A549 (cell line): ENCODE measurements at regions not wholly inside any gene's neighbourhood (a gene's known extent, or its start where the extent isn't known, plus 50 kb on each side); places are given as distances from the start of the nearest gene placed in this dataset.

Experiments
- ATAC-seq, 2 experiments: fragments of 200-7000 bp in 1 of 2; fragments of >200 bp in 1 of 2; cut with Nextera tagmentation in 1 of 2; cut with Tn5 transposase in 1 of 2; 3 replicates each; pipeline versions ENCODE4 v1.8.0 to v1.9.1; 2018 to 2020; ENCODE audit warnings: mild to moderate bottlenecking in 1 of 2, moderate library complexity in 1 of 2
- CTCF ChIA-PET: fragments of 300-600 bp; sonication (Branson Sonifier 250); formaldehyde crosslinking; extraction: SDS; loops from one replicate; lab custom pipeline; 2021; ENCODE audit warnings: antibody characterized with exemption, inconsistent platforms; lab: Yijun Ruan, JAX
- POLR2A ChIA-PET: fragments of 350-600 bp; formaldehyde crosslinking; extraction: SDS; loops from one replicate; lab custom pipeline; 2021; ENCODE audit warnings: antibody characterized with exemption, inconsistent platforms; lab: Yijun Ruan, JAX
- DNase-seq, 2 experiments: peaks; one replicate each; pipeline versions ENCODE4 v3.0.0 to v3.0.0-alpha.2; 2011 to 2016; ENCODE audit warnings: low read depth in 1 of 2, low spot score in 1 of 2
- FAIRE-seq: peaks from 2 replicates; lab custom pipeline; 2011; peaks lifted over from hg19 to GRCh38; lab: Jason Lieb, UNC
- H3K27ac ChIP-seq, 2 experiments: fragments of >200 bp; sonication (Bioruptor Twin); formaldehyde crosslinking; 3 replicates each; pipeline ENCODE4 v1.5.1; 2016 to 2017
- H3K4me1 ChIP-seq: fragments of >200 bp; sonication (Bioruptor Twin); formaldehyde crosslinking; 3 replicates; pipeline ENCODE4 v1.6.1; 2016
- H3K4me2 ChIP-seq: fragments of >200 bp; sonication (Bioruptor Twin); formaldehyde crosslinking; 3 replicates; pipeline ENCODE4 v1.6.1; 2016
- H3K4me3 ChIP-seq: fragments of >200 bp; sonication (Bioruptor Twin); formaldehyde crosslinking; 3 replicates; pipeline ENCODE4 v1.5.1; 2016
- H3K9me3 ChIP-seq: fragments of >200 bp; sonication (Bioruptor Twin); formaldehyde crosslinking; 3 replicates; pipeline ENCODE4 v1.6.1; 2016
- ATOH8 ChIP-seq: fragments of 250-450 bp; sonication (Bioruptor Pico); IDR thresholded peaks from 2 replicates; pipeline ENCODE4 v1.5.0; 2020; ENCODE audit warnings: low read depth, mild to moderate bottlenecking, moderate library complexity
- CBX8 ChIP-seq: fragments of 200-600 bp; sonication (generic); IDR thresholded peaks from 2 replicates; pipeline ENCODE4 v1.6.1; 2016
- CHD4 ChIP-seq: fragments of 200-600 bp; sonication (generic); IDR thresholded peaks from 2 replicates; pipeline ENCODE4 v1.6.1; 2016; ENCODE audit warnings: antibody characterized with exemption, mild to moderate bottlenecking, borderline replicate concordance
- E2F6 ChIP-seq: IDR thresholded peaks from 2 replicates; pipeline ENCODE4 v1.6.1; 2012; ENCODE audit warnings: low read depth, borderline replicate concordance
- EHF ChIP-seq: fragments of 250-450 bp; sonication (Bioruptor Pico); IDR thresholded peaks from 2 replicates; pipeline ENCODE4 v1.5.0; 2020; ENCODE audit warnings: mild to moderate bottlenecking
- EP300 ChIP-seq, 2 experiments: fragments of >200 bp; sonication (Bioruptor Twin); formaldehyde crosslinking; IDR thresholded peaks; 2 replicates in 1 of 2; 3 replicates in 1 of 2; pipeline ENCODE4 v1.6.1; 2016 to 2017
- ESRRA ChIP-seq: fragments of 150-350 bp; IDR thresholded peaks from 2 replicates; pipeline ENCODE4 v1.6.1; 2014; ENCODE audit warnings: mild to moderate bottlenecking, low read length, borderline replicate concordance
- FOSB ChIP-seq: fragments of 250-450 bp; sonication (Bioruptor Pico); IDR thresholded peaks from 2 replicates; pipeline ENCODE4 v1.5.0; 2020; ENCODE audit warnings: mild to moderate bottlenecking, moderate library complexity
- HDAC2 ChIP-seq: fragments of 200-600 bp; sonication (generic); IDR thresholded peaks from 2 replicates; pipeline ENCODE4 v1.6.1; 2016
- HES2 ChIP-seq: fragments of >200 bp; sonication (Bioruptor Twin); formaldehyde crosslinking; IDR thresholded peaks from 2 replicates; pipeline ENCODE4 v1.6.1; 2016
- HEYL ChIP-seq: fragments of 250-450 bp; sonication (Bioruptor Pico); IDR thresholded peaks from 2 replicates; pipeline ENCODE4 v1.8.0; 2021; ENCODE audit warnings: mild to moderate bottlenecking, moderate library complexity
- HOXA7 ChIP-seq: fragments of 250-450 bp; sonication (Bioruptor Pico); IDR thresholded peaks from 2 replicates; pipeline ENCODE4 v1.5.0; 2020; ENCODE audit warnings: mild to moderate bottlenecking, moderate library complexity
- MAFK ChIP-seq: fragments of 450-650 bp; IDR thresholded peaks from 2 replicates; pipeline ENCODE4 v1.6.1; 2014; ENCODE audit not compliant: partially characterized antibody
- MAX ChIP-seq: IDR thresholded peaks from 2 replicates; pipeline ENCODE4 v1.6.1; 2012
- RAD21 ChIP-seq, 2 experiments: fragments of >200 bp in 1 of 2; sonication (Bioruptor Twin) in 1 of 2; formaldehyde crosslinking in 1 of 2; IDR thresholded peaks in 1 of 2; conservative IDR thresholded peaks in 1 of 2; 2 replicates in 1 of 2; 3 replicates in 1 of 2; pipeline ENCODE4 v1.6.1; 2012 to 2018; ENCODE audit warnings: inconsistent platforms in 1 of 2
- RARB ChIP-seq: fragments of 250-450 bp; sonication (Bioruptor Pico); IDR thresholded peaks from 2 replicates; pipeline ENCODE4 v1.8.0; 2021; ENCODE audit warnings: mild to moderate bottlenecking, moderate library complexity
- ZC3H11A ChIP-seq: fragments of 450-650 bp; IDR thresholded peaks from 2 replicates; pipeline ENCODE4 v1.6.1; 2014; ENCODE audit warnings: antibody characterized with exemption, mild to moderate bottlenecking
- ZNF302 ChIP-seq: fragments of 250-450 bp; sonication (Bioruptor Pico); IDR thresholded peaks from 2 replicates; pipeline ENCODE4 v1.9.0; 2021; ENCODE audit warnings: inconsistent platforms, mild to moderate bottlenecking, moderate library complexity
- WGBS: methylation state at CpG from one replicate; pipeline ENCODE4 v1.1.6; 2017; ENCODE audit errors: missing lambda C conversion rate; 5-methylcytosine and 5-hydroxymethylcytosine counted together

- Histone ChIP-seq H3K9me3 (no peaks in the 10 kb centered on the region), H3K4me2 (peak overlapping the region; percentile 17; the same call in 1 of the 3 replicates), H3K27ac (peak overlapping the region; percentile 28 to 36; a peak in 4 of 6 replicates), H3K4me3 (no peak overlapping the region), H3K4me1 (peaks cover 8% of the 10 kb centered on the region; the same call in 2 of the 3 replicates)
- ATAC-seq (peak; percentile 64 to 65; a peak in 5 of 6 replicates), FAIRE-seq (no peak), DNase-seq (no peak)
- CTCF ChIA-PET: interaction anchor here (0.6 to 4.5 kb wide), 5 partner anchors 9 to 225 kb away, joined by 3 to 17 read pairs (median 4); no protein-coding TSS in a partner anchor
- peak; percentile 11 for TF ChIP-seq MAFK
- TF ChIP-seq ZC3H11A: no peak
- WGBS: 66% methylated on average over 10 of the region's 10 CpGs
- POLR2A ChIA-PET: no interaction called here
Measured at GRCh38 chr20:53691060-53691810, 97.6 kb upstream of the ZNF217 start.

- Histone ChIP-seq H3K4me2 (no peak overlapping the region), H3K4me1 (peaks cover 8% of the 10 kb centered on the region; the same call in 2 of the 3 replicates), H3K9me3 (no peaks in the 10 kb centered on the region), H3K4me3 (no peak overlapping the region), H3K27ac (no peak overlapping the region)
- DNase-seq (no peak), FAIRE-seq (no peak), ATAC-seq (no peak)
- TF ChIP-seq MAX: no peak
- no peak for TF ChIP-seq EHF (CRISPR knock-in tag)
- TF ChIP-seq E2F6: no peak
- no peak for TF ChIP-seq CHD4
- no peak for TF ChIP-seq ZNF302
- no peak for TF ChIP-seq CBX8
- ChIA-PET CTCF (interaction anchor here (0.5 to 1.4 kb wide), 4 partner anchors 30 to 399 kb away, joined by 3 to 4 read pairs (median 3); no protein-coding TSS in a partner anchor), POLR2A (no interaction called here)
- 97% methylated on average over 1 of the region's 1 CpG for WGBS
Measured at GRCh38 chr20:53688085-53688484, 94.4 kb upstream of the ZNF217 start.

GRCh38 chr20:53685070-53685595 lies 91.5 kb upstream of the ZNF217 start:
- H3K4me1 ChIP-seq: peaks cover 4% of the 10 kb centered on the region; the same call in 1 of the 3 replicates
- TF ChIP-seq FOSB (CRISPR knock-in tag): no peak
- TF ChIP-seq MAFK: no peak
- TF ChIP-seq ATOH8 (CRISPR knock-in tag): no peak
- TF ChIP-seq HOXA7 (CRISPR knock-in tag): no peak
- no peak for TF ChIP-seq RARB (CRISPR knock-in tag)
- no peak for TF ChIP-seq EP300 (IDR thresholded peaks at IDR 0.05)
- no peak for TF ChIP-seq HDAC2
- TF ChIP-seq HEYL: no peak
- TF ChIP-seq HES2: no peak
- TF ChIP-seq RAD21 (conservative IDR thresholded peaks at IDR 0.05 in 1 of 2, IDR thresholded peaks at IDR 0.05 in 1 of 2): no peak
- TF ChIP-seq ESRRA: no peak
- 88% methylated on average over 8 of the region's 8 CpGs for WGBS
- POLR2A ChIA-PET: no interaction called here
- no peak overlapping the region for H3K4me3 ChIP-seq
- DNase-seq: no peak
- CTCF ChIA-PET: interaction anchor here (1.0 kb wide), 1 partner anchor 230 kb away, joined by 3 read pairs; no protein-coding TSS in a partner anchor
- H3K9me3 ChIP-seq: no peaks in the 10 kb centered on the region
- 0 out of 6 replicates have a peak overlapping the region, but pooled peaks of 1 of the 2 experiments have one; percentile 3 for H3K27ac ChIP-seq
- FAIRE-seq: no peak
- ATAC-seq: peak in 1 of 2 experiments; percentile 54; a peak in 2 of 6 replicates
- H3K4me2 ChIP-seq: no peak overlapping the region
